ENCODE measurements at regions not wholly inside any gene's neighbourhood (a gene's known extent, or its start where the extent isn't known, plus 50 kb on each side); places are given as distances from the start of the nearest gene placed in this dataset.

DNA sequence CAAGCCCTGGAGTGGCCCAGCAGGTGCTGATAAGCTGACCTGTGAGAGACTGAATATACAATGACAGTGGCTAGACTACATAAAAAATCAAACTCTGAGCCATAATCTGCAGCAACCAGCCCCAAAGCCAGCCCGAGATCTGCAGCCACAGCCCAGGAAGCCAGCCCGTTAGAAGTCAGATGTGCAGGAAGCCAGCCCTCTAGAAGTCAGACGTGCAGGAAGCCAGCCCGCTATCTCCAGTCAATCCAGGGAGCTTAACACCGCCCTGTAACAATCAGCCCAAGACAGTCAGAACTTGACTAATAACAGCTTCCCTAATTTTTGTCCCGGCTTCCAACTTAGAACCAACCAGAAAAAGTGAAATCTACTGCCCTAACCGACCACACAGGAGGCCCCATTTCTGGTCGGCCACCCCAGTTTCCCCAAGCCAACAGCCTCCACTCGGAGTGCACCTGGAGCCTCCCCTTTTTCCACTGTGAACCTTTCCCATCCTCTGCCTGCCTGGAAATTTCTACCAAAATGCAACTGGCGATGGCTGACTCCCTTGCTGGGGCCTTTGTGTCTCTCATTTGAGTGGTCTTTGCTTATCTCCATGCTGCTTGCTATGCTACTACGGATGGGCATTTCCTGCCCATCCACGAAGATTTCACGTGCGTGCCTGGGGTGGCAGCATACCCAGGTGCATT, 769.3 kb downstream of the KCNJ18 start:
- POLR2A ChIA-PET: no interaction called here

DNA sequence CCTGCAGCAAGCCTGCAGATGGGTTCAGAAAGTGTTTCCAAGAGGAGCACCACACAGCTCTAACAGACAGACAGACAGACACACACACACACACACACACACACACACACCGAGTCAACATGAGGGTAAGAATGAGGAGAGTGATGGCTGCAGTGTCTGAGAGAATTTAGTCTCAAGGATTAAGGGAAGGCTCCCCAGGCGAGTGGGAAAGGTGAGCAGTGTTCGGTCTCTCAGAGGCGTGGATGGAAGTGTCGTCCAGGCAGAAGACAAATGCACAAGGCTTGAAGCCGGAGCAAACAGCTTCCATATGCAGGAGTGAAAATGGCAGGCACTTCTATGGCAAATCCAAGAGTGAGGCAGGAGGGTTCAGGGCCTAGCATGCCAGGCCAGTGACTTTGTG, 770.1 kb downstream of the KCNJ18 start:
- H3K36me3 Mint-ChIP-seq: peaks cover 79% of the 10 kb centered on the region
- CTCF ChIA-PET: no interaction called here
- ATAC-seq: no peak
- H3K27ac Mint-ChIP-seq: no peak overlapping the region
- H3K9me3 Mint-ChIP-seq: peaks cover 85% of the 10 kb centered on the region
- peaks cover 19% of the 10 kb centered on the region for H3K27me3 Mint-ChIP-seq (ENCODE audit: low read depth)
- DNase-seq (ENCODE audit: low spot score): no peak
- H3K4me3 Mint-ChIP-seq: no peak overlapping the region
- no peaks in the 10 kb centered on the region for H3K4me1 Mint-ChIP-seq
- POLR2A ChIA-PET: no interaction called here
- TF ChIP-seq, protein P1, sequence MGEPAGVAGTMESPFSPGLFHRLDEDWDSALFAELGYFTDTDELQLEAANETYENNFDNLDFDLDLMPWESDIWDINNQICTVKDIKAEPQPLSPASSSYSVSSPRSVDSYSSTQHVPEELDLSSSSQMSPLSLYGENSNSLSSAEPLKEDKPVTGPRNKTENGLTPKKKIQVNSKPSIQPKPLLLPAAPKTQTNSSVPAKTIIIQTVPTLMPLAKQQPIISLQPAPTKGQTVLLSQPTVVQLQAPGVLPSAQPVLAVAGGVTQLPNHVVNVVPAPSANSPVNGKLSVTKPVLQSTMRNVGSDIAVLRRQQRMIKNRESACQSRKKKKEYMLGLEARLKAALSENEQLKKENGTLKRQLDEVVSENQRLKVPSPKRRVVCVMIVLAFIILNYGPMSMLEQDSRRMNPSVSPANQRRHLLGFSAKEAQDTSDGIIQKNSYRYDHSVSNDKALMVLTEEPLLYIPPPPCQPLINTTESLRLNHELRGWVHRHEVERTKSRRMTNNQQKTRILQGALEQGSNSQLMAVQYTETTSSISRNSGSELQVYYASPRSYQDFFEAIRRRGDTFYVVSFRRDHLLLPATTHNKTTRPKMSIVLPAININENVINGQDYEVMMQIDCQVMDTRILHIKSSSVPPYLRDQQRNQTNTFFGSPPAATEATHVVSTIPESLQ (CRISPR knock-in tag; IDR thresholded peaks at IDR 0.05): no peak
- TF ChIP-seq, protein P2, sequence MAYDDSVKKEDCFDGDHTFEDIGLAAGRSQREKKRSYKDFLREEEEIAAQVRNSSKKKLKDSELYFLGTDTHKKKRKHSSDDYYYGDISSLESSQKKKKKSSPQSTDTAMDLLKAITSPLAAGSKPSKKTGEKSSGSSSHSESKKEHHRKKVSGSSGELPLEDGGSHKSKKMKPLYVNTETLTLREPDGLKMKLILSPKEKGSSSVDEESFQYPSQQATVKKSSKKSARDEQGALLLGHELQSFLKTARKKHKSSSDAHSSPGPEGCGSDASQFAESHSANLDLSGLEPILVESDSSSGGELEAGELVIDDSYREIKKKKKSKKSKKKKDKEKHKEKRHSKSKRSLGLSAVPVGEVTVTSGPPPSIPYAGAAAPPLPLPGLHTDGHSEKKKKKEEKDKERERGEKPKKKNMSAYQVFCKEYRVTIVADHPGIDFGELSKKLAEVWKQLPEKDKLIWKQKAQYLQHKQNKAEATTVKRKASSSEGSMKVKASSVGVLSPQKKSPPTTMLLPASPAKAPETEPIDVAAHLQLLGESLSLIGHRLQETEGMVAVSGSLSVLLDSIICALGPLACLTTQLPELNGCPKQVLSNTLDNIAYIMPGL (CRISPR knock-in tag; IDR thresholded peaks at IDR 0.05): no peak
- TF ChIP-seq, protein P3, sequence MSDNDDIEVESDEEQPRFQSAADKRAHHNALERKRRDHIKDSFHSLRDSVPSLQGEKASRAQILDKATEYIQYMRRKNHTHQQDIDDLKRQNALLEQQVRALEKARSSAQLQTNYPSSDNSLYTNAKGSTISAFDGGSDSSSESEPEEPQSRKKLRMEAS (CRISPR knock-in tag; IDR thresholded peaks at IDR 0.05): no peak
- TF ChIP-seq, protein P4, sequence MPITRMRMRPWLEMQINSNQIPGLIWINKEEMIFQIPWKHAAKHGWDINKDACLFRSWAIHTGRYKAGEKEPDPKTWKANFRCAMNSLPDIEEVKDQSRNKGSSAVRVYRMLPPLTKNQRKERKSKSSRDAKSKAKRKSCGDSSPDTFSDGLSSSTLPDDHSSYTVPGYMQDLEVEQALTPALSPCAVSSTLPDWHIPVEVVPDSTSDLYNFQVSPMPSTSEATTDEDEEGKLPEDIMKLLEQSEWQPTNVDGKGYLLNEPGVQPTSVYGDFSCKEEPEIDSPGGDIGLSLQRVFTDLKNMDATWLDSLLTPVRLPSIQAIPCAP (CRISPR knock-in tag; IDR thresholded peaks at IDR 0.05): no peak
- no peak for TF ChIP-seq ESRRA (CRISPR knock-in tag; IDR thresholded peaks at IDR 0.05; ENCODE audit: borderline replicate concordance)
- no peak for TF ChIP-seq PRRX2 (CRISPR knock-in tag; IDR thresholded peaks at IDR 0.05)

More for the DNA sequence above, 769.3 kb downstream of the KCNJ18 start:
- DNase-seq (ENCODE audit: low spot score) (no peak), ATAC-seq (no peak)
- TF ChIP-seq ZNF416 (CRISPR knock-in tag; IDR thresholded peaks at IDR 0.05) (no peak), TEAD4 (CRISPR knock-in tag; IDR thresholded peaks at IDR 0.05) (no peak), ZNF317 (CRISPR knock-in tag; IDR thresholded peaks at IDR 0.05; ENCODE audit: borderline replicate concordance, low read depth) (no peak), NFATC4 (CRISPR knock-in tag; IDR thresholded peaks at IDR 0.05) (no peak), ETV6 (CRISPR knock-in tag; IDR thresholded peaks at IDR 0.05) (no peak), CREM (CRISPR knock-in tag; IDR thresholded peaks at IDR 0.05) (no peak), CREB1 (CRISPR knock-in tag; IDR thresholded peaks at IDR 0.05) (no peak), SMAD4 (CRISPR knock-in tag; IDR thresholded peaks at IDR 0.05) (no peak), ZNF138 (CRISPR knock-in tag; conservative IDR thresholded peaks at IDR 0.05) (no peak), ZNF671 (CRISPR knock-in tag; IDR thresholded peaks at IDR 0.05) (no peak), ATF1 (CRISPR knock-in tag; IDR thresholded peaks at IDR 0.05) (no peak), FOXP1 (CRISPR knock-in tag; IDR thresholded peaks at IDR 0.05; ENCODE audit: borderline replicate concordance) (no peak)
- TF ChIP-seq, protein P5, sequence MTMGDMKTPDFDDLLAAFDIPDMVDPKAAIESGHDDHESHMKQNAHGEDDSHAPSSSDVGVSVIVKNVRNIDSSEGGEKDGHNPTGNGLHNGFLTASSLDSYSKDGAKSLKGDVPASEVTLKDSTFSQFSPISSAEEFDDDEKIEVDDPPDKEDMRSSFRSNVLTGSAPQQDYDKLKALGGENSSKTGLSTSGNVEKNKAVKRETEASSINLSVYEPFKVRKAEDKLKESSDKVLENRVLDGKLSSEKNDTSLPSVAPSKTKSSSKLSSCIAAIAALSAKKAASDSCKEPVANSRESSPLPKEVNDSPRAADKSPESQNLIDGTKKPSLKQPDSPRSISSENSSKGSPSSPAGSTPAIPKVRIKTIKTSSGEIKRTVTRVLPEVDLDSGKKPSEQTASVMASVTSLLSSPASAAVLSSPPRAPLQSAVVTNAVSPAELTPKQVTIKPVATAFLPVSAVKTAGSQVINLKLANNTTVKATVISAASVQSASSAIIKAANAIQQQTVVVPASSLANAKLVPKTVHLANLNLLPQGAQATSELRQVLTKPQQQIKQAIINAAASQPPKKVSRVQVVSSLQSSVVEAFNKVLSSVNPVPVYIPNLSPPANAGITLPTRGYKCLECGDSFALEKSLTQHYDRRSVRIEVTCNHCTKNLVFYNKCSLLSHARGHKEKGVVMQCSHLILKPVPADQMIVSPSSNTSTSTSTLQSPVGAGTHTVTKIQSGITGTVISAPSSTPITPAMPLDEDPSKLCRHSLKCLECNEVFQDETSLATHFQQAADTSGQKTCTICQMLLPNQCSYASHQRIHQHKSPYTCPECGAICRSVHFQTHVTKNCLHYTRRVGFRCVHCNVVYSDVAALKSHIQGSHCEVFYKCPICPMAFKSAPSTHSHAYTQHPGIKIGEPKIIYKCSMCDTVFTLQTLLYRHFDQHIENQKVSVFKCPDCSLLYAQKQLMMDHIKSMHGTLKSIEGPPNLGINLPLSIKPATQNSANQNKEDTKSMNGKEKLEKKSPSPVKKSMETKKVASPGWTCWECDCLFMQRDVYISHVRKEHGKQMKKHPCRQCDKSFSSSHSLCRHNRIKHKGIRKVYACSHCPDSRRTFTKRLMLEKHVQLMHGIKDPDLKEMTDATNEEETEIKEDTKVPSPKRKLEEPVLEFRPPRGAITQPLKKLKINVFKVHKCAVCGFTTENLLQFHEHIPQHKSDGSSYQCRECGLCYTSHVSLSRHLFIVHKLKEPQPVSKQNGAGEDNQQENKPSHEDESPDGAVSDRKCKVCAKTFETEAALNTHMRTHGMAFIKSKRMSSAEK (CRISPR knock-in tag; IDR thresholded peaks at IDR 0.05; ENCODE audit: borderline replicate concordance): no peak
- TF ChIP-seq, protein P6, sequence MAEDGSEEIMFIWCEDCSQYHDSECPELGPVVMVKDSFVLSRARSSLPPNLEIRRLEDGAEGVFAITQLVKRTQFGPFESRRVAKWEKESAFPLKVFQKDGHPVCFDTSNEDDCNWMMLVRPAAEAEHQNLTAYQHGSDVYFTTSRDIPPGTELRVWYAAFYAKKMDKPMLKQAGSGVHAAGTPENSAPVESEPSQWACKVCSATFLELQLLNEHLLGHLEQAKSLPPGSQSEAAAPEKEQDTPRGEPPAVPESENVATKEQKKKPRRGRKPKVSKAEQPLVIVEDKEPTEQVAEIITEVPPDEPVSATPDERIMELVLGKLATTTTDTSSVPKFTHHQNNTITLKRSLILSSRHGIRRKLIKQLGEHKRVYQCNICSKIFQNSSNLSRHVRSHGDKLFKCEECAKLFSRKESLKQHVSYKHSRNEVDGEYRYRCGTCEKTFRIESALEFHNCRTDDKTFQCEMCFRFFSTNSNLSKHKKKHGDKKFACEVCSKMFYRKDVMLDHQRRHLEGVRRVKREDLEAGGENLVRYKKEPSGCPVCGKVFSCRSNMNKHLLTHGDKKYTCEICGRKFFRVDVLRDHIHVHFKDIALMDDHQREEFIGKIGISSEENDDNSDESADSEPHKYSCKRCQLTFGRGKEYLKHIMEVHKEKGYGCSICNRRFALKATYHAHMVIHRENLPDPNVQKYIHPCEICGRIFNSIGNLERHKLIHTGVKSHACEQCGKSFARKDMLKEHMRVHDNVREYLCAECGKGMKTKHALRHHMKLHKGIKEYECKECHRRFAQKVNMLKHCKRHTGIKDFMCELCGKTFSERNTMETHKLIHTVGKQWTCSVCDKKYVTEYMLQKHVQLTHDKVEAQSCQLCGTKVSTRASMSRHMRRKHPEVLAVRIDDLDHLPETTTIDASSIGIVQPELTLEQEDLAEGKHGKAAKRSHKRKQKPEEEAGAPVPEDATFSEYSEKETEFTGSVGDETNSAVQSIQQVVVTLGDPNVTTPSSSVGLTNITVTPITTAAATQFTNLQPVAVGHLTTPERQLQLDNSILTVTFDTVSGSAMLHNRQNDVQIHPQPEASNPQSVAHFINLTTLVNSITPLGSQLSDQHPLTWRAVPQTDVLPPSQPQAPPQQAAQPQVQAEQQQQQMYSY (CRISPR knock-in tag; IDR thresholded peaks at IDR 0.05): no peak
- TF ChIP-seq, protein P7, sequence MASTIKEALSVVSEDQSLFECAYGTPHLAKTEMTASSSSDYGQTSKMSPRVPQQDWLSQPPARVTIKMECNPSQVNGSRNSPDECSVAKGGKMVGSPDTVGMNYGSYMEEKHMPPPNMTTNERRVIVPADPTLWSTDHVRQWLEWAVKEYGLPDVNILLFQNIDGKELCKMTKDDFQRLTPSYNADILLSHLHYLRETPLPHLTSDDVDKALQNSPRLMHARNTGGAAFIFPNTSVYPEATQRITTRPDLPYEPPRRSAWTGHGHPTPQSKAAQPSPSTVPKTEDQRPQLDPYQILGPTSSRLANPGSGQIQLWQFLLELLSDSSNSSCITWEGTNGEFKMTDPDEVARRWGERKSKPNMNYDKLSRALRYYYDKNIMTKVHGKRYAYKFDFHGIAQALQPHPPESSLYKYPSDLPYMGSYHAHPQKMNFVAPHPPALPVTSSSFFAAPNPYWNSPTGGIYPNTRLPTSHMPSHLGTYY (CRISPR knock-in tag; IDR thresholded peaks at IDR 0.05): no peak
- TF ChIP-seq, protein P8, sequence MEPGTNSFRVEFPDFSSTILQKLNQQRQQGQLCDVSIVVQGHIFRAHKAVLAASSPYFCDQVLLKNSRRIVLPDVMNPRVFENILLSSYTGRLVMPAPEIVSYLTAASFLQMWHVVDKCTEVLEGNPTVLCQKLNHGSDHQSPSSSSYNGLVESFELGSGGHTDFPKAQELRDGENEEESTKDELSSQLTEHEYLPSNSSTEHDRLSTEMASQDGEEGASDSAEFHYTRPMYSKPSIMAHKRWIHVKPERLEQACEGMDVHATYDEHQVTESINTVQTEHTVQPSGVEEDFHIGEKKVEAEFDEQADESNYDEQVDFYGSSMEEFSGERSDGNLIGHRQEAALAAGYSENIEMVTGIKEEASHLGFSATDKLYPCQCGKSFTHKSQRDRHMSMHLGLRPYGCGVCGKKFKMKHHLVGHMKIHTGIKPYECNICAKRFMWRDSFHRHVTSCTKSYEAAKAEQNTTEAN (CRISPR knock-in tag; IDR thresholded peaks at IDR 0.05): no peak
- CTCF ChIA-PET: no interaction called here
- Mint-ChIP-seq H3K4me3 (no peak overlapping the region), H3K9me3 (peaks cover 84% of the 10 kb centered on the region), H3K27me3 (ENCODE audit: low read depth) (peaks cover 19% of the 10 kb centered on the region), H3K27ac (no peak overlapping the region), H3K36me3 (peaks cover 77% of the 10 kb centered on the region), H3K4me1 (no peaks in the 10 kb centered on the region)

Measured in WTC11 (cell line).